WTC11 (cell line): ENCODE measurements at regions not wholly inside any gene's neighbourhood (a gene's known extent, or its start where the extent isn't known, plus 50 kb on each side); places are given as distances from the start of the nearest gene placed in this dataset.

Experiments
- ATAC-seq: fragments of 200-7000 bp; cut with Tn5 transposase; 2 replicates; pipeline ENCODE4 v1.10.0; 2021; ENCODE audit warnings: mild to moderate bottlenecking, moderate library complexity
- CTCF ChIA-PET: fragments of 300-600 bp; sonication (Branson Sonifier 250); formaldehyde crosslinking; loops from one replicate; lab custom pipeline; 2021; ENCODE audit warnings: antibody characterized with exemption; lab: Charles Lee
- POLR2A ChIA-PET: fragments of 350-600 bp; sonication (Branson Sonifier 250); formaldehyde crosslinking; loops from one replicate; lab custom pipeline; 2021; ENCODE audit warnings: antibody characterized with exemption; lab: Charles Lee
- DNase-seq: peaks from one replicate; pipeline ENCODE4 v3.0.0; 2021; ENCODE audit warnings: low spot score
- H3K27ac Mint-ChIP-seq: 2 replicates; pipeline ENCODE4 v1.8.0; 2021; ENCODE audit warnings: mixed read lengths
- H3K27me3 Mint-ChIP-seq: 2 replicates; pipeline ENCODE4 v1.8.0; 2021; ENCODE audit warnings: low read depth, mild to moderate bottlenecking, moderate library complexity, mixed read lengths
- H3K36me3 Mint-ChIP-seq: 2 replicates; pipeline ENCODE4 v1.8.0; 2021; ENCODE audit warnings: mixed read lengths
- H3K4me1 Mint-ChIP-seq: 2 replicates; pipeline ENCODE4 v1.8.0; 2022; ENCODE audit warnings: mixed read lengths
- H3K4me3 Mint-ChIP-seq: 2 replicates; pipeline ENCODE4 v1.8.0; 2021; ENCODE audit warnings: mild to moderate bottlenecking, moderate library complexity, mixed read lengths
- H3K9me3 Mint-ChIP-seq: 2 replicates; pipeline ENCODE4 v1.8.0; 2021; ENCODE audit warnings: mixed read lengths
- CREM ChIP-seq: sonication (generic); formaldehyde crosslinking; IDR thresholded peaks from 2 replicates; pipeline ENCODE4 v1.8.1; 2022; ENCODE audit warnings: mild to moderate bottlenecking, missing genetic modification reagents, moderate library complexity
- ETV6 ChIP-seq: sonication (generic); formaldehyde crosslinking; IDR thresholded peaks from 2 replicates; pipeline ENCODE4 v1.8.1; 2022; ENCODE audit warnings: mild to moderate bottlenecking, missing genetic modification reagents
- FOXP4 ChIP-seq: sonication (generic); formaldehyde crosslinking; IDR thresholded peaks from 2 replicates; pipeline ENCODE4 v1.8.0; 2022; ENCODE audit warnings: mild to moderate bottlenecking, missing genetic modification reagents
- GTF2I ChIP-seq: fragments of 250-450 bp; sonication (Bioruptor Pico); conservative IDR thresholded peaks from 2 replicates; pipeline ENCODE4 v1.4.0; 2021; ENCODE audit warnings: mild to moderate bottlenecking
- NR2C2 ChIP-seq: sonication (generic); formaldehyde crosslinking; IDR thresholded peaks from 2 replicates; pipeline ENCODE4 v1.8.0; 2022; ENCODE audit warnings: mild to moderate bottlenecking, missing genetic modification reagents
- SOX15 ChIP-seq: fragments of 250-450 bp; sonication (Bioruptor Pico); IDR thresholded peaks from 2 replicates; pipeline ENCODE4 v1.9.0; 2021; ENCODE audit warnings: mild to moderate bottlenecking
- SP1 ChIP-seq: sonication (generic); formaldehyde crosslinking; conservative IDR thresholded peaks from 2 replicates; pipeline ENCODE4 v1.8.1; 2022; ENCODE audit warnings: missing genetic modification reagents
- TP53 ChIP-seq: sonication (generic); formaldehyde crosslinking; IDR thresholded peaks from 2 replicates; pipeline ENCODE4 v1.8.1; 2023; ENCODE audit warnings: mild to moderate bottlenecking, missing genetic modification reagents
- ZNF232 ChIP-seq: sonication (generic); formaldehyde crosslinking; IDR thresholded peaks from 2 replicates; pipeline ENCODE4 v1.8.0; 2022; ENCODE audit warnings: mild to moderate bottlenecking, missing genetic modification reagents
- ZNF263 ChIP-seq: sonication (generic); formaldehyde crosslinking; IDR thresholded peaks from 2 replicates; pipeline ENCODE4 v1.8.1; 2022; ENCODE audit warnings: low read depth, mild to moderate bottlenecking, moderate library complexity, missing genetic modification reagents
- ZNF281 ChIP-seq: sonication (generic); formaldehyde crosslinking; IDR thresholded peaks from 2 replicates; pipeline ENCODE4 v1.8.0; 2023; ENCODE audit warnings: mild to moderate bottlenecking, missing genetic modification reagents
- ZNF425 ChIP-seq: fragments of 250-450 bp; sonication (Bioruptor Pico); conservative IDR thresholded peaks from 2 replicates; pipeline ENCODE4 v1.9.0; 2021; ENCODE audit warnings: mild to moderate bottlenecking
- ZSCAN18 ChIP-seq: fragments of 250-450 bp; sonication (Bioruptor Pico); IDR thresholded peaks from 2 replicates; pipeline ENCODE4 v2.1.2; 2022; ENCODE audit warnings: mild to moderate bottlenecking, moderate library complexity

GRCh38 chr12:67515679-67516340 lies 132.7 kb upstream of the DYRK2 start:
- H3K27ac Mint-ChIP-seq = no peak overlapping the region

GRCh38 chr12:67517181-67517887 lies 131.2 kb upstream of the DYRK2 start:
- Mint-ChIP-seq H3K27ac (no peak overlapping the region), H3K4me1 (peaks cover 46% of the 10 kb centered on the region), H3K9me3 (no peaks in the 10 kb centered on the region), H3K36me3 (no peaks in the 10 kb centered on the region), H3K4me3 (no peak overlapping the region), H3K27me3 (peaks cover under 1% of the 10 kb centered on the region)
- TF ChIP-seq ETV6 (CRISPR knock-in tag) (no peak), SP1 (CRISPR knock-in tag) (no peak), ZSCAN18 (CRISPR knock-in tag) (no peak), ZNF263 (CRISPR knock-in tag) (no peak), NR2C2 (no peak), SOX15 (CRISPR knock-in tag) (no peak)
- ChIA-PET CTCF (no interaction called here), POLR2A (no interaction called here)
- DNase-seq (no peak), ATAC-seq (no peak)

More at GRCh38 chr12:67515679-67516340, 132.7 kb upstream of the DYRK2 start:
- ChIA-PET CTCF (no interaction called here), POLR2A (interaction anchor here (0.9 kb wide), 1 partner anchor 9 kb away, joined by 3 read pairs; no protein-coding TSS in a partner anchor)
- ATAC-seq (no peak), DNase-seq (no peak)
- TF ChIP-seq GTF2I (CRISPR knock-in tag) = no peak
- TF ChIP-seq CREM (CRISPR knock-in tag) = no peak
- no peak for TF ChIP-seq ZNF425 (CRISPR knock-in tag)
- no peak for TF ChIP-seq ZNF232 (CRISPR knock-in tag)
- TF ChIP-seq TP53 (CRISPR knock-in tag) = no peak
- TF ChIP-seq FOXP4 = no peak
- TF ChIP-seq ZNF281 = no peak
- Mint-ChIP-seq H3K9me3 (no peaks in the 10 kb centered on the region), H3K4me3 (no peak overlapping the region), H3K36me3 (no peaks in the 10 kb centered on the region), H3K4me1 (peaks cover 38% of the 10 kb centered on the region), H3K27me3 (no peaks in the 10 kb centered on the region; the same call in none of the 2 replicates)
